ENCODE measurements at regions not wholly inside any gene's neighbourhood (a gene's known extent, or its start where the extent isn't known, plus 50 kb on each side); places are given as distances from the start of the nearest gene placed in this dataset.
"Not testable (repeated sequence)": the region's sequence is repeated elsewhere in the genome, so short reads cannot be mapped to it uniquely, and the experiment has no call there.

DNA sequence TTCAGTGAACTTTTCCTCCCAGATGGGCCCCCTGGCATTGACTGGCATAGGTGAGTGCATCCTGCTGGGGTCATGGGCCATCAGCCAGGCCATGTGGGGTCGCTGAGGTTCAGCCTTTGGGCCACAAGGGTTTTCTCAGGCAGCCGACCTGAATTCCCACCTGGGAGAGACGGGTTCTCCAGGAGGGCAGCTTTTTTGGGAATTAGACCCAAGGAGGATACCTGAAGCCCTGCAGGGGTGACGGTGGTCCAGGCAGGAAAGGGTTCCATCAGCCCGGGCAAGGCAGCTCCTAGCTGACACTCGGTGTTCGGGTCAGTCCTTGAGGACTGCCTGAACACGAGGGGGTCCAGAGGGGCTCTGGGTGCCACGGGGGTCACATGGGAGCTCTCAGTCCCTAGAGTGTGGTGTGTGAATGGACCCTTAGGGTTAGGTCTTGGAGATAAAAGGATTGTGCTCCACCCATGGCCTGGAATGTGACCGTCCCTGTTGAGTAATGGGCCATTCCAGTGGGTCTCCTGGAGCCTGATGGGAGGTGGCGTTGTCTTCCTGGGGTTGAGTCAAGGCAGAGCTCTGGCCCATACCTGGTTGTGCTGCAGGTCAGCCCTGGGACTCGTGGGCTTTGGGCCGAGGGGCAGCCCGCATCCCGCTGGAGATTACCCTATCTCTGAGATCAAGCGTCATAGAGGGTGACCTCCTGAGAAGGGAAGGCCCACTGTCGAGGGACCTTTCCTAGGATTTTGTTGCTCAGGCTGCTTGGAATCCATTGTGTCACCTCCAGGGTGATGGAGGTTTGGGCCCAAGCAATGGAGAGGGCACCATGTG, 192.8 kb downstream of the UBE3A start:
- H3K27ac ChIP-seq = no peak overlapping the region
- no peak overlapping the region for H3K4me3 ChIP-seq
- TF ChIP-seq POLR2A (IDR thresholded peaks at IDR 0.05) (no peak), POLR2AphosphoS5 (IDR thresholded peaks at IDR 0.05; ENCODE audit: insufficient read depth in 1 of 2, low read depth in 1 of 2) (no peak)
- TF ChIP-seq, protein P1, sequence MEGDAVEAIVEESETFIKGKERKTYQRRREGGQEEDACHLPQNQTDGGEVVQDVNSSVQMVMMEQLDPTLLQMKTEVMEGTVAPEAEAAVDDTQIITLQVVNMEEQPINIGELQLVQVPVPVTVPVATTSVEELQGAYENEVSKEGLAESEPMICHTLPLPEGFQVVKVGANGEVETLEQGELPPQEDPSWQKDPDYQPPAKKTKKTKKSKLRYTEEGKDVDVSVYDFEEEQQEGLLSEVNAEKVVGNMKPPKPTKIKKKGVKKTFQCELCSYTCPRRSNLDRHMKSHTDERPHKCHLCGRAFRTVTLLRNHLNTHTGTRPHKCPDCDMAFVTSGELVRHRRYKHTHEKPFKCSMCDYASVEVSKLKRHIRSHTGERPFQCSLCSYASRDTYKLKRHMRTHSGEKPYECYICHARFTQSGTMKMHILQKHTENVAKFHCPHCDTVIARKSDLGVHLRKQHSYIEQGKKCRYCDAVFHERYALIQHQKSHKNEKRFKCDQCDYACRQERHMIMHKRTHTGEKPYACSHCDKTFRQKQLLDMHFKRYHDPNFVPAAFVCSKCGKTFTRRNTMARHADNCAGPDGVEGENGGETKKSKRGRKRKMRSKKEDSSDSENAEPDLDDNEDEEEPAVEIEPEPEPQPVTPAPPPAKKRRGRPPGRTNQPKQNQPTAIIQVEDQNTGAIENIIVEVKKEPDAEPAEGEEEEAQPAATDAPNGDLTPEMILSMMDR (IDR thresholded peaks at IDR 0.05) = no peak
- H3K9me3 ChIP-seq = no peaks in the 10 kb centered on the region
- intact Hi-C loops (cut with DNase I) = no loop called here
- no peak for DNase-seq (ENCODE audit: extremely low spot score in 2 of 2)
- H3K4me1 ChIP-seq = no peaks in the 10 kb centered on the region
- no peaks in the 10 kb centered on the region for H3K27me3 ChIP-seq
- no peaks in the 10 kb centered on the region for H3K36me3 ChIP-seq

DNA sequence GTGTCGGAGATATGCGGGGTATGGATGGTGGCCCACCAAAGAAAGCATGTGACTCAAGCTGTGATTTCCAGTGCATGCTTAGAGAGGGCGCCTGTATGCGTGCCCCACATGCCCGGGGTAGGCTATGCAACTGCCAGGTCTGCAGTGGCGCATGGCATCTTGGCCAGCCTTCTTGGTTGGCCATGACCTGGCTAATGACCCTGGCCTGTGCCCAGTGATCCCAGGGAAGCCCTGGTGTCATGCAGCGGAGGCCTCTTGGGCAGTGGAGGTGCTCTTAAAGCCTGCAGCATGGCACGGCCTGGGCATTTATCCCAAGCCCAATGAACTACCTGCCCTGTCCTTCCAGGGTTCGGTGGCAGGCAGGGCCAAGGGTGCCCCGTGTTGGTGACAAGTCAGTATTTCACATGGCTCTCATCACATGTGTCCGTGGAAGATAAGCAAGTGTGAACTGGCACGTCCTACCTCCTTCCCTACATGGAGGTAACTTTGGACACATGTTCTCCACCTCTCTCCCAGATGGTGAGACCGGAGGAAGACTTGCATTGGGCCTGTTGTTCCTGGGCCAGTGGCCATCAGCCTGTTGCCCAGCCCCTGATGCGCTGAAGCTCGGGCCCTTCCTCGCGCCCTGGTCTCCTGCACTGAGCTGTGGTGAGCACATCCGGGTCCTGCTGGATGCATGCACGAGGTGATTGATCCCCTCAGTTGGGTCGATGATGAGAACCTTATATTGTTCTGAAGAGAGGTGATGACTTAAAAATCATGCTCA, 192.0 kb downstream of the UBE3A start:
- Histone ChIP-seq H3K27me3 (no peaks in the 10 kb centered on the region), H3K9me3 (no peaks in the 10 kb centered on the region), H3K36me3 (no peaks in the 10 kb centered on the region), H3K4me1 (no peaks in the 10 kb centered on the region), H3K27ac (no peak overlapping the region), H3K4me3 (no peak overlapping the region)
- DNase-seq (ENCODE audit: extremely low spot score in 2 of 2) = no peak
- intact Hi-C loops (cut with DNase I) = no loop called here
- no peak for TF ChIP-seq POLR2A (IDR thresholded peaks at IDR 0.05)
- no peak for TF ChIP-seq POLR2AphosphoS5 (IDR thresholded peaks at IDR 0.05; ENCODE audit: insufficient read depth in 1 of 2, low read depth in 1 of 2)
- TF ChIP-seq, protein P1 (IDR thresholded peaks at IDR 0.05) = no peak

DNA sequence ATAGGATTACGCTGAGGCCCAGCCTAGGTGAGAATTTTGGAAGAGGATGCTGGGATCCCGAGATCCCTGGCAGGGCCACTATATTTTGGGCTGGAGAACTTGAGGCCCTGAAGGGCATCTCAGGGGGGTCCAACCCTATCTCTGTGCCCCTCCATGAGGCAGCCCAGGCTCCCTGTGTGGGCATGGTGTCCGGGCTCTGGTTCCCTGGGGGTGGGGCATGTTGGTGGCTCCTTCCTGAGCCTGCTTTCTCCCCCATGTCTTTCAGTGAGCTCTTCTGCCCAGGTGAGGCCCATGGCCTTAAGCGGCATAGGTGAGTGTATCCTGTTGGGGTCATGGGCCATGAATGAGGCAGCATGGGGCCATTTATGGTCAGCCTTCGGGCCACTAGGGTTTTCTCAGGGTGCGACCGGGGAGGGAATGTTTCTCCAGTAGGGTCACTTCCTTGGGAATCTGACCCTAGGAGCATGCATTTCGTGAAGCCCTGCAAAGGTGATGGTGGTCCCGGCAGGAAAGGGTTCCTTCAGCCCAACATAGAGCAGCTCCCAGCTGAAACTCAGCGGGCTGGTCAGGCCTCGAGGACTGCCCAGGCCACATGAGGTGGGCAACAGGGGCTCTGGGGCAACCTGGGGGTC, 191.3 kb downstream of the UBE3A start:
- Histone ChIP-seq H3K9me3 (no peaks in the 10 kb centered on the region), H3K27ac (no peak overlapping the region), H3K27me3 (no peaks in the 10 kb centered on the region), H3K36me3 (no peaks in the 10 kb centered on the region), H3K4me3 (no peak overlapping the region), H3K4me1 (no peaks in the 10 kb centered on the region)
- DNase-seq (ENCODE audit: extremely low spot score in 2 of 2) = no peak
- intact Hi-C loops (cut with DNase I) = no loop called here
- TF ChIP-seq POLR2AphosphoS5 (IDR thresholded peaks at IDR 0.05; ENCODE audit: insufficient read depth in 1 of 2, low read depth in 1 of 2) (no peak), POLR2A (IDR thresholded peaks at IDR 0.05) (no peak)
- TF ChIP-seq, protein P1 (IDR thresholded peaks at IDR 0.05) = no peak

DNA sequence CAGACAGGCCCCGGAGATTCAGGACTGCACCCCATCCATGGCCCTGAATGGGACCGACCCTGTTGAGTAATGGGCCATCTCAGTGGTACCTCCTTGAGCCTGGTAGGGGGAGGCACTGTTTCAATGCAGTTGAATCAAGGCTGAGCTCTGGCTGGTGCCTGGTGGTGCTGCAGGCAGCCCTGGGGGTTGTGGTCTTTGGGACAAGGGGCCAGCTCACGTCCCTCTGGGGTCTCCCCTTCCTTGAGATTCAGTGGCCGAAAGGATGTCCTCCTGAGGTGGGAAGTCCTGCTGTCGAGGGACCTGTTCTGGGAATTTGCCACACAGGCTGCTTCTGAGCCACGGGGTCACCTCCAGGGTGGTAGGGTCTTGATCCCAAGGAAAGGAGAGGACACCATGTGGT, 190.7 kb downstream of the UBE3A start:
- H3K27me3 ChIP-seq; DNase-seq (ENCODE audit: extremely low spot score in 2 of 2); H3K36me3 ChIP-seq; H3K9me3 ChIP-seq; H3K4me1 ChIP-seq; H3K4me3 ChIP-seq; H3K27ac ChIP-seq; intact Hi-C loops (cut with DNase I): not testable (repeated sequence)

DNA sequence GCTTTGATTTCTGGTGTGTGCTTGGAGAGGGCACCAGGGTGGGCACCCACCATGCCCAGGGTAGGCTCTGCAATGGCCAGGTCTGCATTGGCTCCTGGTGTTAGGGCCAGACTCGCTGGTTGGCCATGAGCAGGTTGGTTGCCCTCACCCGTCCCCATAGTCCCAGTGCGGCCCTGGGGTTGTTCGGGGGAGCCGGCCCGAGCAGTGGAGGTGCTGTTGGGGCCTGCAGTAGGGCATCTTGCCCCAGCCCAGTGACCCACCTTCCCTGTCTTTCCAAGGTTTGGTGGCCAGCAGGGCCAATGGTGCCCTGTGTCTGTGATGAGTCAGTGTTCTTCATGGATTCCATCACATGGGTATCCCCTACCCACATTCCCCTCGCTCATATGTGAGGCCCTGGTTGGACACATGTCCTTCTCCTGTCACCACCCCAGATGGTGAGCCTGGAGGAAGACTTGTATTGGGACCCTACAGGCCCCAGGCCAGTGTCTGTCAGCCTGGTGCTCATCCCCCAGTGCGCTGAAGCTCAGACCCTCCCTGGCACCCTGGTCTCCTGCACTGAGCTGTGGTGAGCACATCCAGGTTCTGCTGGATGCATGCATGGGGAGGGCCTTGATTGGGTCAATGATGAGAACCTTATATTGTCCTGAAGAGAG, 190.1 kb downstream of the UBE3A start:
- no peaks in the 10 kb centered on the region for H3K4me1 ChIP-seq
- no peaks in the 10 kb centered on the region for H3K9me3 ChIP-seq
- DNase-seq (ENCODE audit: extremely low spot score in 2 of 2) = no peak
- no peak overlapping the region for H3K4me3 ChIP-seq
- TF ChIP-seq POLR2AphosphoS5 (IDR thresholded peaks at IDR 0.05; ENCODE audit: insufficient read depth in 1 of 2, low read depth in 1 of 2) = no peak
- TF ChIP-seq POLR2A (IDR thresholded peaks at IDR 0.05) = no peak
- TF ChIP-seq, protein P1 (IDR thresholded peaks at IDR 0.05) = no peak
- no peak overlapping the region for H3K27ac ChIP-seq
- H3K27me3 ChIP-seq = no peaks in the 10 kb centered on the region
- no peaks in the 10 kb centered on the region for H3K36me3 ChIP-seq
- intact Hi-C loops (cut with DNase I) = no loop called here

Measured in vagina (tissue), 2 donors.